GM19463 (cell line): ENCODE measurements at regions not wholly inside any gene's neighbourhood (a gene's known extent, or its start where the extent isn't known, plus 50 kb on each side); places are given as distances from the start of the nearest gene placed in this dataset.

Source experiments
- ATAC-seq: cut with Tn5 transposase; IDR thresholded peaks from one replicate; pipeline ENCODE4 v1.9.1; 2021; ENCODE audit warnings: mild to moderate bottlenecking, moderate library complexity; ENCODE audit not compliant: unreplicated experiment

DNA sequence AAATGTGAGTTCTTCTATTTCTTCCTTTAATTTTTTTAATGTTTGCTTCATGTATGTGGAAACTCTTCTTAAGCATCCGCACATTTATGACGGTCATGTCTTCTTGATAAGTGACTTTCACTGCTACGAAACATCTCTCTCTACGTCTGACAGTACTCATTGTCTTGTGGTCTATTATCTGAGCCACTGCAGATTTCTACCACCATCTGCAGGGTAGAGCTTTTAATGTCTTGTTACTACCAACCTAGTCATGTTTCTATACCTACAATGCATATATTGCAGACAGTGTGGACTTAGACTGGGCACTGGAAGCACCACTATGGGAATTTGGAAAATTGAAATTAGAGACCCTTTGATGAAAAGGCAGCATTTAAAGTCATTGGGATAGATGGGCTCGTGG, 75.4 kb upstream of the ARHGEF7 start:
- no peak for ATAC-seq

DNA sequence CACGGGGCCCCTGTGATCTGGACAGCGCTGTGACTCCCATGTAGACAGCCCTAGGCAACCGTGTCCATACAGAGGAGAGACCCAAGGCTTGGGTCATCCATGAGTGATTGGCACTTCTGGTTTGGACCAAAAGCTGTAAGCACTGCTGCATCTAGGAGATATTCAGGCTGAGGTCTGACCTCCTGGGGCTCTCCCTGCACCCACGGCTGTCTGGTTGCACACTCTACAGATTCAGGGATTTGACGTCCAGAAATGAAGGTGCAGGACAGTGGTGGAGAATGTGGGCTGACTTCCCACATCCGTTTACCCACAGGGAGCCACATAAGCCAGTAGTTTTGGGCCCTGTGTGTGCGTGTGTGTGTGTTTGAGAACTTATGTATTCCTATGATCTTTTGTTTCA, 76.2 kb upstream of the ARHGEF7 start:
- ATAC-seq, result no peak

DNA sequence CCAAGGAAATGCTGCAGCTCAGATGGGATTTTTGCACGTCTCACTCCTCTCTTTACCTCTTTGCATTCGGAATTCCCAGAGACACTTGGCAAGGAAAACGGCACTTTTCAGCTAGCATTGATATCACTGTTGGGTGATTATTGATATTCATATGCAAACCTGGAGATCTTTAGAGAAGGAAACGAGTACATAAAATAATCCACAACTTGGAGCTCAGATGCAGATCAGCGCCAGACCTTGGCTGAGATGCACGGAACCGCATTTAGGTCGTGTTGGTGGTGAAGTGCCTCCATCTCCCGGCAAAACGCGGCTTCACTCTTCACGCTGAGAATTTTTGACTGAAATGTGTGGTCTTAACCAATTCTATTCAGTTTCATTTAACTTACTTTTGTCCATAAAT, 77.2 kb upstream of the ARHGEF7 start:
- no peak for ATAC-seq

DNA sequence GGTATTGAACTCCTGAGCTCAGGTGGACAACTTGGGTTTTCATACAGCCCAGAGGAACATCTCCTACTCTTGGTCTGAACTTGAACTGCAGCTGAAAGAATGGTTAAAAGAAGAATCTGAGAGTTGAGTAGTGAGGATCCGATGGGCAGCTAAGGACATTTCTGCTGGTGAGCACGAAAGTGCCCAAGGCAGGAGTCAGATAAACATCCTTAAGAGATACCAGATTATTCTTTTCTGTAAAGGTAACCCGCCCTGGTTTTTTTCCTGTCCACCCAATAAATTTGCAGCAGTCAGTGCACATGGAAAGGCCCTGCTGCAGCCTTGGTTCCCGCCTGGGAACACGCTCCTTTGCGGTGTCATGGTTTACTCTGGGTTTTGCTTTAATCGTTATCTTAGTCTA, 78.4 kb upstream of the ARHGEF7 start:
- no peak for ATAC-seq

DNA sequence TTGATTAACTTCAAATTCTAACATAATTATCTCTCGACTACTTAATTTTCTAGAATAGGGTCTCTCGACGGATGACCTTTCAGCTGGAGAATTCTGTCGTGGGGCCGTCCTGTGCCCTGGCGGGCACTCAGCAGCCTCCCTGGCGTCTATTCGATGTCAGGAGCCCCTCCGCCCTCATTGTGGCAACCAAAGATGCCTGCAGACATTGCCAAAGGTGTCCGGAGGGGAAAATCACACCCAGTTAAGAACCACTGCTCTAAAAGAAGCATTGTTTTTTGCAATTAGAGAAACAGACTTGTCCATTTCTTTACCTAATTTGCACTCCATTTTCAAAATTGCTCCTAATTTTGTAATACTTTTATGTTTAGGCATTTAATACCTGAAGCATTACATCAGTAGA, 79.2 kb upstream of the ARHGEF7 start:
- no peak for ATAC-seq

DNA sequence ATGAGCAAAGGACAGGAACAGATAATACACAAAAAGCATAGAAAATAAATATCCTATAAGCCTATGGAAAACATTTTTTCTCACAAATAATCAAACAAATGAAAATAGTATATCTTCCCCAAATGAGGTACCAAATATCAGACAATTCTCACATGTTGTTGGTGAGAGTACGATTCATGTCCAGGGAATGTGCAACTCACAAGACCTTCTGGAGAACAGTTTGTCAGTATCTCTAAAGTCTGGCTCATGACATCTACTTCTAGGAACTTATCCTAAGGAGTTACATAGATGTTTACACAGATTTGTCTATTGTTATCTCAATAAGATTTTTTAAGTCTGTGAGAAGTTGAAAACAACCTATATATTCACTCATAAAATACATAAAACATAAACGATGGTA, 80.3 kb upstream of the ARHGEF7 start:
- no peak for ATAC-seq

DNA sequence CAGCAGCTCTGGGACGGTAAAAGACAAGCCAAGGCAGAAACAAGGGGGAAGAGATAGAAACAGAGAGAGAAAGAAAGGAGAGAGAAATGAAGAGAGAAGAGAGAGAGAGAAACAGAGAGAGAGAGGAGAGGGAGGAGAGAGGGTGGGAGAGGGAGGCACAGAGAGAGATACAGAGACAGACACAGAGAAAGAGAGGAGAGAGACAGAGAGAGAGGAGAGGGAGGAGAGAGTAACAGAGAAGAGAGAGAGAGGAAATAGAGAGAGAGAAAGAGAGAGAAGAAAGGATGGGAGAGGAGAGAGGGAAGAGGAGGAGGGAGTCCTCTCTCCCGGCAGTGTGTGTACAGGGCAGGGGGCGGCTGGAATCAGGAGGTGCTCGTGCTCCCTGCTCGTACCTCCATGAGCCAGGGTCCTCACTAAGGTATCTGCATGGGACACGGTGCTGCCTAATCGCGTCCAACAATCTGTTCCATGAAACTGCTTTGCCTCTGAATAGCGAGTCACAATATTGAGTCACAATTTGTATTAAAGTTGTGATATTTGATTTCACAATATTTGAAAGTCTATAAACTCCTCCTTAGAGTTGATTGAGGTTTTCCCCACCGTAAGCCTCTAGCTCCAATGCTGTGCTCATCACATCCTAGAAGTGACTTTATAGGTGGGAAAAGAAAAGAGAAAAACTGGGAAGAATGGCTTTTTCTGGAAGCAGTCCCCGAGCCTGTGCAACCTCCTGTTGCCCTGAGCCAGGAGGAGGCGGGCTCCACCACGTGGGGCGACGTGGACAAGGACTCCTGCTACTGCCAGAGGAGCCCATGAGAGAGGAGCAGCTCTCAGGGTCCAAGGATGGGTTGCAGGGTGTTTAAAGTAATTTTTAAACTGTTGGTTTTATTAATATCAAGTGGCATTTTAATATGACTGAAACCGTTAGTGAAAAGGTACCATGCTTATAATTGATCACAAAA, 81.7 kb upstream of the ARHGEF7 start:
- ATAC-seq, result no peak

DNA sequence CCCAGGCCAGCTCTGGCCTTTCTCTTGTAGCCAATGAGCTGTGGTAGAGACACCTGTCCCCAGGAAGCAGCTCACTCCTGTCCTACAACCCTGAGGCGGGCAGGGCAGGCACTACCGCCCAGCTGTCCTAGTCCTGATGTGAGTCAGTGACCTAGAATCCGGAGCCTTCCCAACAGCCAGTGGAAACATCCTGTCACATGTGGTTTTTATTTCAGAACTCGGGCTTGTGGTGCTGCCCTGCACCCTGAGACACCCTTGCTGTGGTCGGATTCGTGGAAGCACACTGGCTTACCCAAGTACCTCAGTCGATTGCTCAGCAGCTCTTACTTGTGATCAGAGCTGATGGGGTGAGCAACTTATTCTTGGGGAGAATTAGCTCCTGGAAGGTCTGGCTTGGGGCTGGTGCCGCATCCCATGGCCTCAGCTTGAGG, 83.6 kb upstream of the ARHGEF7 start:
- no peak for ATAC-seq

DNA sequence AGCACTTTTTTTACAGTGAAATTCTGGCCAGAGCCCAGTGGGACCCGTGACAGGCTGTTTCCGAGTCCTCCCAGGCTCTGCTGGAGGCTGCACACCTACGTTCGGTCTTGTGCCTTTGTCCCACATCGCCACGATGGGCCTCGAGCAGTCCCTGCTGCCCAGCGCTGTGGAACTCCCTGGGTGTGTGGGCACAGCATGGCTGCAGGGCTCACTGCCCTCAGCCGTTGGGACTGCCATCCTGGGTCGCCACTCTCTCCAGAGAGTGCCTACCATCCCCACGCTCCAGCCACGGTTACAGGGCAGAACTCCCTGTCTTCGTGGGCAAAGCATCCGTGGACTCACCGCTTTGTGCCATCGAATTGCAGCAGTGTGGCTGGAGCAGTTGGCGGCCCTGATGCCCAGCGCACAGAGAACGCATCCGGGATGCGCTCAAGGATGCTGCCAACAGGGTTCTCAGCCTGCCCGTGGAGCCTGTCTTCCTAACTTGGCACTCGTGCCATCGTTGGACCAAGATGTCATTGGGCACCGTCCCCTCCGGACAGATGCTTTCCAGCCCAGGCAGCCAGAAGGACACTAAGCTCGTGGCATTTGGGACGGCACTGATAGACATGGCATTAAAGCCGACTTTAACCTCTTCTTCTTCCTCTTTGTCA, 85.0 kb upstream of the ARHGEF7 start:
- ATAC-seq, result no peak

DNA sequence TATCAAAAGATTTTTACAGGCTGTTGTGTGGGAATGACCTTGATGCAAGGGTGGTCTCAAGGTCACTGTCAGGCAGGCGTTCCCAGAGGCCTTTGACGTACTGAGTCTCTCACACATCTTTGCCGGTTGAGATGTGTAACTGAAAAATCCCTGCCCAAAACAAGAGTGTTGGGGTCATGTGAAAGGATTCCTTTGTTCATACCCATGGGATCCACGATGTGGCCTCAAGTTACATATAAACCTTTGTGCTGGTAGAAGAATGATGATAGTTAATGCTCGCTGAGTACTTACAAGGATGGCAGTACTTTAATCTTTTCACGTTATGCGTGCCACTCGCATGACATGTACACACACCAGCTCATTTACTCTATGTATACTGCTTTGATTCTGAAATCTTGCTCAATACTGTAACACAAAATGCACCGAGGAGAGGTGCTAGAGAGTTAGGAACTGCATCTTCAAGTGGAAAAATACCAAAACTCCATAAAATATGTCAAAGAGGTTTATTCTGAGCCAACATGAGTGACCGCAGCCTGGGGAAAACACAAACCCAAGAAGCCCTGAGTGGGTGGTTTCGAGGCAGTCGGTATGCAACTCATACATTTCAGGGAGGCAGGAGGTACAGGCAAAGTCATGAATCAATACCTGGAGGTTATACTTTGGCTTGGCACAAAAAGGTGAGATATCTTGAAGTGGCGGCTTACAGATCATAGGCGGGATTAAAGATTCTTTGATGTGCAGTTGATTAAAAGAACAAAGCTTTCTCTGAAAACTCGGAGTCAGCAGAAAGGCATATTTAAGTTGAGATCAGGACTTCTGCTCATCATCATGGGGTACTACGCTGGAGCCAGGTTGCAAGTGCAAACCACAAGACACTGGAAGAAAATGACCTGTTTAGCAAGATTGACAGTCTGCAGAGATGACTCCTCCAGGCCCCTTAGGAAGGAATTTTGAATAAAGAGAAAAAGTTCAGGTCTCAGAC, 87.4 kb upstream of the ARHGEF7 start:
- no peak for ATAC-seq

DNA sequence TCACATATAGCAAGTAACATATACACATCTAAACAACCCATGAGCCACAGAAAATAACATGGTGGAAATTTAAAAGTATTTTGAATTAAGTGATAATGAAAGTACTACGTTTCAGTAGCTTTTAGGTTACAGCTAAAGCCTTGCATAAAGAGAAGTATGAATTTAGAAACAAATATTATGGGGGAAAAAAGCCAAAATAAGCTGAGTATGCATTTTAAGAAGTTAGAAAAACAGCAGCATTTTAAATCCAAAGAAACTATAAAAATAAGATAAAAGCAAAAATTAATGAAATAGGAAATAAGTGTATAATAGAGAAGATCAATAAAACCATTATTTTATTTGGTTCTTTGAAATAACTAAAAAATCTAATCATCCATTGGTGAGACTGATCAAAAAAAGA, 89.8 kb upstream of the ARHGEF7 start:
- ATAC-seq, result no peak

DNA sequence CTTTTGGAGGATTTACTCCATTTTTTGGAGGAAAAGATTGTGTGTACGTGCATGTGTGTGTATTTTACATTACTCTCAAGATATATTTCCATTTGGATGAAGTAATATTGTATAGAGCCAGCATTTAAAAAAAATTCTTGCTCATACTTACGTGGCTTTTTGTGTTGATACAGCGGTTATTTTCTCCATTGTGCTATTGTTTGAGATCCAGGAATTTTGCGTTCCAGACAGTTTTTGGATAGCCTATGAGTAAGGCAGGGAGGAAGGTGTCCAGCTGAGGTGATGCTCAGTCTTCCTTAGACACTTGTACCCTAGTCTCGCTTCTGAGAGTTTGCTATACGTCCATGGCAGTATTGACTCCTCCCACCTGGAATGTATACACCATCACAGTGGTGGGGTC, 92.2 kb upstream of the ARHGEF7 start:
- no peak for ATAC-seq

DNA sequence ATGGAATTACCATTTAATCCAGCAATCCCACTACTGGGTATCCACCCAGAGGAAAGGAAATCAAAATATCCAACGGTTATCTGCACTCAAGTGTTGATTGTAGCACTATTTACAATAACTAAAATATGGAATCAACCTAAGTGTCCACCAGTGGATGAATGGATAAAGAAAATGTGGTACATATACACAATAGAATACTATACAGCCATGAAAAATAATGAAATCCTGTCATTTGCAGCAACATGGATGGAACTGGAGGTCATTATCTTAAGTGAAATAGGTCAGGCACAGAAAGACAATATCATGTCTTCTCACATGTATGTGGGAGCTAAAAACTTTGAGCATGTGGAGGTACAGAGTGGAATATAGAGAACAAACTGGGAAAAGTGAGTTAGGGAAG, 92.9 kb upstream of the ARHGEF7 start:
- ATAC-seq, result no peak

DNA sequence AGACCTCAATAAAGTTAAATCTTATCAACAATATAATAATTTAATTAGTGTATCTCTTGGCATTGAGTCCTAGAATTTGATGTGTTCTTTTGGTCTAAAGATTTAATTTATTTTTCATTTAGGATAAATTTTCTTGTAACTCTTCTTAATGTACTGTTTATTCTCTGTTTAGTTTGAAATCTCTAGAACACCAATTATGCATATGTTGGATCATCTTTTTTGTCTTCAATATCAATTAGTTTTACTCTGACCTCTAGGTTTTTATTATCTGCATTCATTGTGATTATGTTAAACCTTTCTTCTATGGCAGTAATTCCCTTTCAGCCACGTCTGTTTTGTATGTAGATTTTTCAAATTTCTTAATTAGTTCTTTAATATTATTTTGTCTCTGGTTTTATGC, 93.8 kb upstream of the ARHGEF7 start:
- no peak for ATAC-seq

DNA sequence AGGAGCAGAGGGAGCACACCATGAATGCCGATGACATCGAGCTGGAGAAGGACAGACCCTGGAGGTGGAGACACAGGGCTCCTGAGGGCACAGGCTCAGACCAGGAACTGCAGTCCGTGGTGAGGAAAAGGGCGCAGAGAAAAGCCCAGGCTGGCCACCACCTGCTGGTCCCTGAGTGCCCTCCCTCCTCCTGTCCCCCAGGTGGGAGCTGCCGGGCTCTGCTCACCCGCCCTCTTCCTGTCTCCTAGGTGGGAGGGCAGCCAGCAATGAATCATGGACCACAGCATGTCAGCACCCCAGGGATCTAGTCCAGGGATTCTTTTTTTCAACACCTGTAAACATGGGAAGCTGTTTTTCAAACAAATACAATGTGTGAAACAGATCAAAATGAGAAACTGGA, 94.6 kb upstream of the ARHGEF7 start:
- no peak for ATAC-seq

DNA sequence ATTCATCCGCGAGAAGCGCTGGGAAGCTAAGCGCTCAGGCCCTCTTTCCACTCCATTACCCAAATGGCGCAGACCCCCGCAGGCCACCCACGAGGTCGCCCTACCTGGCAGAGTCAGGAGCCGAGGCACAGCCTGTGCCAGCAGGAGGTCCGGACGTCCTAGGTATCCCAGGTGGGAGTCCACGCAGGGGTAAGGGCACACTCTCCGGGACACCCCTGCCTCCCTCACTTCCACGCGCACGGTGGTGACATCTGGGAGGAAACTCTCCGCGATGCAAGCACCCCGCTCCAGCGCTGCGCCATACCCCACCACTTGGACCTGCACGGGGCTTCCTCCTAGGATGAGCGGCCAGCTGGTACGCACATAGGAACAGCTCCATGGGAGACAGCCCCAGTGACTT, 95.1 kb upstream of the ARHGEF7 start:
- no peak for ATAC-seq

DNA sequence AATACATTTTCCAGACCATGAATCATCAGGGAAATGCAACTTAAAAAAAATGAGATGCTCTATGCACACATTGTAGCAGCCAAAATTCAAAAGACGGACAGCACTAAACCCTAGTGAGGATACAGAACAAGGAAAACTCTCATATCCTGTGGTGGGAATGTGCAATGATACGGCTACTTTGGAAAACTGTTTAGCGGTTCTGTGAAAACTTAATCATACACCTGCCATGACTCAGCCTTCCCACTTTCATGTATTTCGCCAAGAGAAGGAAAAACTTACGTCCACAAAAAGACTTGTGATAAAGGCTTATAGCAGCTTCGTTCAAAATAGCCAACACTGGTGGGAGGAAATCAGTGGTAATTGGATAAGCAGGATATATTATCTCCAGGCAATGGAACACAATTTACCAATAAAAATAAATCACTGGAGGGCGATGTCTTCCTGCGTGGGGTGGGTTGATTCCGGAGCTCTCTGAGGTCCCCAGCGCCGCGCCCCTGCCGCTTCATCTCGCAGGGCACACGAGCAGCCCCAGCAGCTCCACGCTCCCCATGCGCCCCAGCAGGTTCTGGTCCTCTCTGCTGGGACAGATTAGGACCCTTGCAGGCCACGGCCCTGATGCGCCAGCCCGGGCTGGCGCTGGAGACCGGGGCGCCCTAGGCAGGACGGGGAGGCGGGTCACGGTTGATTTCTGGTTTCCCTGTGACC, 97.2 kb upstream of the ARHGEF7 start:
- ATAC-seq, result no peak

DNA sequence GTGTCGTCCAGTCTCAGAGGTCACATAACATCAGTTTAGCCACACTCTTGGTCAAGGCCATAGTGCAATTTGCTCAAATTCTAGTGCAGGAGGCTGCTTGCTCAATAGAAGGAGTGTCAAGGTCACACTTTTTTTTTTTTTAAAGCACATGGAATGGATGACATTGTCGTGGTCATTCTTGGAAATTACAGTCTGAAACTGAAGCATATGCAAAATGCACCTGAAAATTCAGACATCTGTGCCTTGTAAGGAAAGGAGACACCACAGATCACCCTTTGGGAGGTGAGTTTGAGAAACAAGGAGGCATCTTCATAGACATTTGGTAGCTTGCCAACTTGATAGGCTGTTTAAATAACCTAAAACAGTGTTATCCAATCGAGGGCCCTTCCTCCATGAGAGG, 98.3 kb upstream of the ANKRD10 start:
- ATAC-seq, result no peak

DNA sequence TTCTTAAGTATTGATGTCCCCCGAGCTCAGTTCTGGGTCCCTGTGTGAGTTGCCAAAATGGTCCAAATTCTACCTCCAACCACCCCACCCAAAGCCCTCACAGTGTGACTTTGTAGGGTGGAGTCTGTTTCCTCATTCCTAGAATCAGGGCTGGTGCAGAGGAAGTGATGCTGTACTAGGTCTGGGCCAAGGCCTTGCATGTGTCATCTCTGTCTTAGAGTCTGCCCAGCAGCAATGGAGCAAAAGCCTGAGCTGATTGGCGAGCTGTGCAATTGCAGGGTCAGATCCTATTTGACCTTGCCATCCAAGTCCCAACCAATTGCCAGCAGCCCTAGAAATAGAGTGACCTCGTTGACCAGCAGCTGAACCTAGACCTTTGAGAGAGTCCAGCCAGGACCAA, 97.0 kb upstream of the ANKRD10 start:
- ATAC-seq, result no peak

DNA sequence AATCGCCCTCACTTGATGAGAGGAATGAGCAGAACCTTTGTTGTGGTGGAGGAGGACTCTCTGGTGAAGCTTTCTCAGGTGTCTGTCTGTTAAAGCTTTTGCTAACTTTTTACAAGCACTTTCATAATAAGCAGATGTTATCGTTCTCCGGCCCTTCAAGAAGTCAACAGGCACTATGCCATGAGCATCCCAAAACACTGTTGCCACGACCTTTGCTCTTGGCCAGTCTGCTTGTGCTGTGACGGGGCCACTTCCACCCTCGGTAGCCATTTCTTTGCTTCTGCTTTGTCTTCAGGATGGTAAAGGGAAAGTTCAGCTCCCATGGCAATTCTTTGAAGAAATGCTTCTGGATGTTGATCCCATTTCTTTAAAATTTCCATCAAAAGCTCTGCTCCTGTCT, 93.5 kb upstream of the ANKRD10 start:
- ATAC-seq, result no peak

DNA sequence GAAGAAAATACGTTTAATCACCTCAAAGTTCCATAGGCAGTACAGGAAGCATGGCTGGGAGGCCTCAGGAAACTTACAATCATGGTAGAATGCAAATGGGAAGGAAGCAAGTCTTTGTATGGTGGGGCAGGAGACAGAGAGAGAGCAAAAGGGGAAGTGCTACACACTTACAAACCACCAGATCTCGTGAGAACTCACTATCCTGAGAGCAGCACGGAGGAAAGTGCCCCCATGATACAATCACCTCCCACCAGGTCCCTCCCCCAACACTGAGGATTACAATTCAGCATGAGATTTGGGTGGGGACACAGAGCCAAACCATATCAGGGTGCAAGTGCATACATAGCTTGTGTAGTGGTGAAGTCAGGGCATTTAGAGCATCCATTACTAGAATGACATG, 92.3 kb upstream of the ANKRD10 start:
- no peak for ATAC-seq
